ENCODE measurements at regions not wholly inside any gene's neighbourhood (a gene's known extent, or its start where the extent isn't known, plus 50 kb on each side); places are given as distances from the start of the nearest gene placed in this dataset.

DNA sequence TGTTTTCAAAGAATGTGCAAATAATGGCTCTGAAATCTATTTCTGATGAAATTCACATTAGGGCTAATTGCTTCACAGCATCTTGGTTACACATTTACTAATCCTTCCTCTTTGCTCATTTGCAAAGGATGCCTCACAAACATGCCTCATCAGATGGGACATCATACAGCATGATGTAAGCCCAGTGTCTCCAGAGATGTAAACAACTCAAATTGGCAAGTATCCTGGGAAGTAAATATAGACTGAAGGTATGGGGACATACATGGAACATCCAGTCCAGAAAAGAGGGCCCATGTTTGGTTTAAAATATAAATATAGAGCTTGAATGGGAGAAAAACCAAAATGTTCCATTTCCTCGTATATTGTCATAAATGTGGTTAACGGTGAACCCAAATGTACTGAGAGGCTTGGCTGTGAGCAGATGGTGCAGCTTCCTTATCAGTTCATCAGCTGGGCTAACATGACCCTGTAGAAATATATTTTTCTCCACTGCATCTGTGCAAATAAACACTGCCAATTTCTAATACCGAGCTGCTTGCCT is 142.9 kb upstream of the NUDT7 start:
- TF ChIP-seq, protein P1, sequence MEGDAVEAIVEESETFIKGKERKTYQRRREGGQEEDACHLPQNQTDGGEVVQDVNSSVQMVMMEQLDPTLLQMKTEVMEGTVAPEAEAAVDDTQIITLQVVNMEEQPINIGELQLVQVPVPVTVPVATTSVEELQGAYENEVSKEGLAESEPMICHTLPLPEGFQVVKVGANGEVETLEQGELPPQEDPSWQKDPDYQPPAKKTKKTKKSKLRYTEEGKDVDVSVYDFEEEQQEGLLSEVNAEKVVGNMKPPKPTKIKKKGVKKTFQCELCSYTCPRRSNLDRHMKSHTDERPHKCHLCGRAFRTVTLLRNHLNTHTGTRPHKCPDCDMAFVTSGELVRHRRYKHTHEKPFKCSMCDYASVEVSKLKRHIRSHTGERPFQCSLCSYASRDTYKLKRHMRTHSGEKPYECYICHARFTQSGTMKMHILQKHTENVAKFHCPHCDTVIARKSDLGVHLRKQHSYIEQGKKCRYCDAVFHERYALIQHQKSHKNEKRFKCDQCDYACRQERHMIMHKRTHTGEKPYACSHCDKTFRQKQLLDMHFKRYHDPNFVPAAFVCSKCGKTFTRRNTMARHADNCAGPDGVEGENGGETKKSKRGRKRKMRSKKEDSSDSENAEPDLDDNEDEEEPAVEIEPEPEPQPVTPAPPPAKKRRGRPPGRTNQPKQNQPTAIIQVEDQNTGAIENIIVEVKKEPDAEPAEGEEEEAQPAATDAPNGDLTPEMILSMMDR (IDR thresholded peaks at IDR 0.05; ENCODE audit: low read depth, low read length), result no peak
- H3K4me3 ChIP-seq (replicated peaks in 1 of 2; ENCODE audit: low read depth in 2 of 2, low read length in 2 of 2), result no peak overlapping the region
- peak; percentile 5 to 84 for DNase-seq (ENCODE audit: low read depth in 2 of 2)

DNA sequence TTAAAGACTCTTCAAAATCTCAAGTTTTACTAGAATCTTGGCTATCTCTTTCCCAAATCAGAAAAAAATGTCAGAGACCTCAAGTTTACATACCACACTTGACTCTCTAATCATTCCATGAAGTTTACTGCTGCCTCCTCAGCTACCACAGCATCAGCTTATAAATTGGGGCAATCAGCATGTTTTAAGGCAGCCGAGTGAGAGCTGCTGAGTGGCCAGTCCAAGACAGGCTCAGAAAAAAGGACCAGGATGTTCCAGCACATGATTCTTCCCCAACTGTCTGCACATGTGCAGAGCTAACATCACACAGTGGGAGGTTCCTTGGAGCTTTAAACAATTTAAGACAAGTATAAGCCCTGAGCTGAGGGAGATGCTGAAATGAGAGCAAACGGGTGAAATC is 140.6 kb upstream of the NUDT7 start:
- TF ChIP-seq, protein P1 (IDR thresholded peaks at IDR 0.05; ENCODE audit: low read depth, low read length), result no peak
- no peak overlapping the region for H3K4me3 ChIP-seq (replicated peaks in 1 of 2; ENCODE audit: low read depth in 2 of 2, low read length in 2 of 2)
- no peak for DNase-seq (ENCODE audit: low read depth in 2 of 2)

DNA sequence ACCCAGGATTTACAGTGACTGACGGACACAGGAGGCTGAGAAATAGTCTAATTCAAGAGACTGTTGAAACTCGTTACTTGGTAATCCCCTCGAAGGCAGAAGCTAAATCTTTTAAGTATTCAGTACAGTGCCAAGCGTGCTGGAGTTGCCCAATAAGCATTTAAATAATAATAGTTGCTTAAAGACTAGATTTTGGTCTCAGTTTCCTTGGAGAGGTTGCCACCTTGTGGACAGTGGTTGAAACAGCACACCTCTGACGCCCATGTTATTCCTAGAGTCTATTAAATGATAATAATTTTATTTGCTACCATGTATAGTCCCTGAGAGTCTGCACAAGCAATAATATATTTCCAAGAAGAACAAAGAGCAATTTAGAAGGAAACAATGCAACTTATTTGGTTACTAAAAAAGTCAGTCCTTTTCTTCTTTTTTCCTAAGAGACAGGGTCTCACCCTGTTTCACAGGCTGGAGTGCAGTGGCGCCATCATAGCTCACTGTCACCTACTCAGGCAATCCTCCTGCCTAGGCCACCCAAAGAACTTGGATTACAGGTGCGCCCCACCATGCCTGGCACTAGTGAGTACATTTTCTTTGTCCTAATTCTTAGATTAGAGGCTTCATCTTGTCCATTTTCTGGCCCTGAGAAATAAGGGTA is 138.0 kb upstream of the NUDT7 start:
- no peak overlapping the region for H3K4me3 ChIP-seq (replicated peaks in 1 of 2; ENCODE audit: low read depth in 2 of 2, low read length in 2 of 2)
- DNase-seq (ENCODE audit: low read depth in 2 of 2), result peak; percentile 79 to 88
- TF ChIP-seq, protein P1 (IDR thresholded peaks at IDR 0.05; ENCODE audit: low read depth, low read length), result peak; percentile 76

DNA sequence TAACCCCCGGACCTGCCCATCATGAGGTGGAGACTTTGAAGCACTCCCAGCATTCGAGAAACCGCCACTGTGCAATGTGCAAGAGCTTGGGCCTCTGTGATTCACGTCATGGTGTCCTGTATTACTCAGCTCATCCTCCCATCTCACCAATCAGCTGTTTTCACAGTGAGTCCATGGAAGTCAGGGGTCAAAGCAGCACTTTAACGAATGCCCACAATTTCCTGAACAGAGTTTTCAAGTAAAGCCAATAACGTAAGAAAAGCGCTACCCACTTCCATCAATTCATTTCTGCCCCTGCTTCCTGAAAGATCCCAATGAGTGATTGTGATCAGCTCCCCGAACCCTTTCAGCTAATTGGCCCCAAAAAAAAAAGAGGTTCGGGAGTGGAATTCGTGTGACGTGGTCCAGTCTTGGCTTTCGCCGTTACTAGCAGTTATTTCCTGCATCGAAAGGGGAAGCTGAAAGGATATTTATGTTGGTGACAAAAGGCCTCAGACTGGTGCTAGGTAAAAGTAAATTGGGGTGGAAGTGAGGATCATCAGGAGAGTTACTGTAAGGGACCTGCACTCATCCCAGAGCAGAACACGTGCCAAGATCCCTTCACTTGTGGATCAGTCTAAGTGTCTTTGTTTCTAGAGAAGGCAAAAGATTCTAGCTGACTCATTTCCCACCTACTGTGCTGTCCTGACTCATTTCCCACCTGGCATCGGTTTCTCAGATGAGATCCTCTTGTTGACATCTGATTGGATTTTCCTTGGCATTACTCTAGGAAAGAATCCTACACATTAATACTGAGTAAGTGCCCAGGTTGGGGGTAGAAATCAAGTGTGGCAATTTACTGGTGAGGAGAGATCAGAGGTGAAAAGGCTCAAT is 136.7 kb upstream of the NUDT7 start:
- TF ChIP-seq, protein P1 (IDR thresholded peaks at IDR 0.05; ENCODE audit: low read depth, low read length), result no peak
- no peak overlapping the region for H3K4me3 ChIP-seq (replicated peaks in 1 of 2; ENCODE audit: low read depth in 2 of 2, low read length in 2 of 2)

DNA sequence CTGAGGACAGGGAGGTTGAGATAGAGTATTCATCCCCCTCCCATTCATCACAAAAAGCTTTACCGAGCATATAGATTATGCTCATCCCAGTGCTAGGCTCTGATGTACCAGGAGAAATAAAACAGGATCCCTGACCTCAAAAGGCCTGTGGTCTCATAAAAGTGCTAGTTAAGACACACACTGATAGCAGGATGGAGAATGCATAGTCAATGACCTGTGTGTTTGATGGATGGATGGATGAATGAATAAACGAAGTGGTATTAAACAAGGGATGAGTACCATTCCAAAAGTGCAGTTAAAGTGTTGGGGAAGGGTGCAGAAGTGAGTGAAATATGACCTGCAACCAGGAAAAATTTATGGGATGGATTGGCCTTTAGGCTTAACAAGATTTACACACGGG is 133.9 kb upstream of the NUDT7 start:
- TF ChIP-seq, protein P1 (IDR thresholded peaks at IDR 0.05; ENCODE audit: low read depth, low read length), result no peak

More for the DNA sequence above, 136.7 kb upstream of the NUDT7 start:
- peak; percentile 44 to 91 for DNase-seq (ENCODE audit: low read depth in 2 of 2)

DNA sequence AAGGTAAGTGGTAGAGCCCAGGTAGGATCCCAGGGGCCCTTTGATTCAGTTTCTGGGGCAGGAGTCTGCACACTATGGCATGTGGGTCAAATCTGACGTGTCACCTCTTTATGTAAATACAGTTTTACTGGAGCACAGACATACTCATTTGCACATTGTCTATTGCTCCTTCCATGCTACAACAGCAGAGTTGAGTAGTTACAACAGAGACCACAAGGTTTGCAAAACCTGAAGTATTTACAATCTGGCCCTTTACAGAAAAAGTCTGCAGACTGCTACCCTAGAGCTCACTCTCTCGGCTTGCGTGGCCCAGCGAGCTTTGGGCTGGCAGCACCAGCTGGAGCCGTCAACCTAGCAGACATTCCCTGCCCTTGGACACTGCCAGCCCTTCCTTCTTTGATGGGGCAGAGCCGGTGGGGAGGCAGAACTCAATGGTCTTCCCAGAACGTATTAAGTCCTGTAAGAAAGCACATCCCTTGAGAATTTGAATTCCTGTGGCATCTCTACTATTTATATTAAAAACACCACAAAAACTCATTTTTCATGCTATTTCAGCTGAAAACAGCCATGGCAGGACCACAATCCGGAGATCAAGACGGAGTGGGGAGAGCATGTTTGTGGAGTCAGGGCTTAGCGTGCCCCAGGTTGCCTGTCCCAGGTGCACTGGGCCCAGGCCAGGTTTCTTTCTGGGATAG is 133.1 kb upstream of the NUDT7 start:
- TF ChIP-seq, protein P1 (IDR thresholded peaks at IDR 0.05; ENCODE audit: low read depth, low read length), result no peak
- DNase-seq (ENCODE audit: low read depth in 2 of 2), result peak in 1 of 2 donors; percentile 53
- no peak overlapping the region for H3K4me3 ChIP-seq (replicated peaks in 1 of 2; ENCODE audit: low read depth in 2 of 2, low read length in 2 of 2)

More for the DNA sequence above, 133.9 kb upstream of the NUDT7 start:
- H3K4me3 ChIP-seq (replicated peaks in 1 of 2; ENCODE audit: low read depth in 2 of 2, low read length in 2 of 2), result no peak overlapping the region
- DNase-seq (ENCODE audit: low read depth in 2 of 2), result no peak
